ENCODE measurements at regions not wholly inside any gene's neighbourhood (a gene's known extent, or its start where the extent isn't known, plus 50 kb on each side); places are given as distances from the start of the nearest gene placed in this dataset.

GRCh38 chr2:57022496-57022895 lies 838.7 kb downstream of the CCDC85A start (continued):
- no peak for TF ChIP-seq CTBP2 (IDR thresholded peaks at IDR 0.05; ENCODE audit: borderline replicate concordance, insufficient read depth, insufficient read length, low read length)

All from H1 (cell line).